Kidney epithelial cell (primary cell): ENCODE measurements at regions not wholly inside any gene's neighbourhood (a gene's known extent, or its start where the extent isn't known, plus 50 kb on each side); places are given as distances from the start of the nearest gene placed in this dataset.

Experiments used
- DNase-seq: peaks from one replicate; pipeline ENCODE4 v3.0.0-alpha.2; 2010; ENCODE audit warnings: low read depth
- H3K27me3 ChIP-seq: 2 replicates; pipeline ENCODE4 v1.6.0; 2011; ENCODE audit warnings: low read length; ENCODE audit not compliant: control insufficient read depth, insufficient read depth
- H3K36me3 ChIP-seq: 2 replicates; pipeline ENCODE4 v1.5.1; 2011; ENCODE audit warnings: low read length; ENCODE audit not compliant: control insufficient read depth, insufficient read depth
- H3K4me3 ChIP-seq: 2 replicates; pipeline ENCODE4 v1.5.1; 2011; ENCODE audit warnings: low read depth, mild to moderate bottlenecking, control low read depth, low read length
- TF ChIP-seq, protein P1 (sequence below): IDR thresholded peaks from 2 replicates; pipeline ENCODE4 v1.5.1; 2011; ENCODE audit warnings: mild to moderate bottlenecking, moderate library complexity, low read length, control low read depth, inconsistent platforms; ENCODE audit not compliant: insufficient read depth, poor library complexity, severe bottlenecking

DNA sequence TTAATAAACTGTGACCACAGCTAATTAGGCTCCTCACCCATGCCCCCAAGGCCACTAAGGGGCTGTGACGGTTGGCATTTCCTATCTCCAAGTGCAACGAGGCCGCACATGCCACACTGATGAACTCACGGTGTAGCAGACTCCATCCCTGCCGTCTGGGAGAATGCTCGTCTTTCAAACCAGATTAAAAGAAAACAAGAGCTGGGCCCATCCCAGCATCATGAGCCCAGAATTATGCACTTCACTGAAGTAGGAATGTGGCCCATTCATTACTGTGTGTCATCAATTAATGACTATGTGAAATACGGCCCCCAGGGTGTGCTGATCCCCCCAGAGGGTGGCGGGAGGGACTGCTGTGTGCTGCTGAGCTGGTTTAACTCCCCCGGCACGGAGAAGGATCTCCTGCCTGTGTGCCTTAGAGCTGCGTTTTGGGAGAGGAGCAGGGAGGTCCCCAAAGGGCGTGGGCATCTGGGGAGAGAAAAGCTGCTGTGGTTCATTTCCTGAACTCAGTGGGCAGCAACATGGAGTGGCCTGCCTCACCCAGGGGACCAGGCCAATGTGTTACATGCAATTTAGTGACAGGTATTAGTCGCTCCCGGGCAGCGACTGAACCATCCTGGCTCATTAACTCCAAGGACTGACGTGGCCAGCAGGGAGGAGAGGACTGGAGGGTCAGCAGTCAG is 194.5 kb downstream of the FOXL1 start:
- Histone ChIP-seq H3K4me3 (no peak overlapping the region), H3K27me3 (no peaks in the 10 kb centered on the region), H3K36me3 (no peaks in the 10 kb centered on the region)
- TF ChIP-seq, protein P1, sequence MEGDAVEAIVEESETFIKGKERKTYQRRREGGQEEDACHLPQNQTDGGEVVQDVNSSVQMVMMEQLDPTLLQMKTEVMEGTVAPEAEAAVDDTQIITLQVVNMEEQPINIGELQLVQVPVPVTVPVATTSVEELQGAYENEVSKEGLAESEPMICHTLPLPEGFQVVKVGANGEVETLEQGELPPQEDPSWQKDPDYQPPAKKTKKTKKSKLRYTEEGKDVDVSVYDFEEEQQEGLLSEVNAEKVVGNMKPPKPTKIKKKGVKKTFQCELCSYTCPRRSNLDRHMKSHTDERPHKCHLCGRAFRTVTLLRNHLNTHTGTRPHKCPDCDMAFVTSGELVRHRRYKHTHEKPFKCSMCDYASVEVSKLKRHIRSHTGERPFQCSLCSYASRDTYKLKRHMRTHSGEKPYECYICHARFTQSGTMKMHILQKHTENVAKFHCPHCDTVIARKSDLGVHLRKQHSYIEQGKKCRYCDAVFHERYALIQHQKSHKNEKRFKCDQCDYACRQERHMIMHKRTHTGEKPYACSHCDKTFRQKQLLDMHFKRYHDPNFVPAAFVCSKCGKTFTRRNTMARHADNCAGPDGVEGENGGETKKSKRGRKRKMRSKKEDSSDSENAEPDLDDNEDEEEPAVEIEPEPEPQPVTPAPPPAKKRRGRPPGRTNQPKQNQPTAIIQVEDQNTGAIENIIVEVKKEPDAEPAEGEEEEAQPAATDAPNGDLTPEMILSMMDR: no peak
- DNase-seq: peak; percentile 89

DNA sequence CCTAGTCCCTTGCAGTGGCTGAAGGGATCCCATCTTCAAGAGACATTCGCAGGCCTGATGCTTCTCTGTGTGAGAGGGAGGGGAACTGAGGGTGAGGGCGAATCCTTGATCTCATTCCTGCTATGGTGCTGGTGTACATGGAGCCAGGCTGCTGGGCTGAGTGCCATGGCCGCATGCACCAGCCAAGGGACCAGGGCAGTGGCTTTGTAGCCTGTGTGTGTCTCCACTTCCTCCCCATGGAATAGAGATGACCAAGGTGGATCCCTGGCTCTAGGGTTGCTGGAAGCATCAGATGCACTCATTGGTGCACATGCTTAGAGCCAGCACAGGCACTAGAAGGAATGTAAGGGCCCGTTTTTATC is 195.0 kb downstream of the FOXL1 start:
- Histone ChIP-seq H3K36me3 (no peaks in the 10 kb centered on the region), H3K4me3 (no peak overlapping the region), H3K27me3 (no peaks in the 10 kb centered on the region)
- TF ChIP-seq, protein P1: no peak
- no peak for DNase-seq

DNA sequence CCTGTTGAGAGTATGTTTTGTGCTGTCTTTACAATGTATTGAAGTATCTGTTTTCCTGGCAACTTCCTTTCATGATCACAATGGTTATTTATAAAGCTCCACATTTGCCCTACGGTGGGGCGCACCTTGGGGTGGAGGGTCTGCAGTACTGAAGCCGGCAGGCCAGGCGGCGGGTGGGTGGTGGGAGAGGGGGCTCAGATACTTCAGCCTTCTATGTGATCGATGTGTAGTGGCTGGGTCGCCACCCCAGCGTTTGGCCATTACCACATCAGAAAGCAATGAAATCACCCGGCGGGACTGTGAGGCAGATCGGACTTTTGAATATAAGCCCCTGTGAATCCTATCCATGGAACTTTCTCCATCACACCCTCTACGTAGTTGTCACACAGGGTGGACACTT is 196.6 kb downstream of the FOXL1 start:
- Histone ChIP-seq H3K36me3 (no peaks in the 10 kb centered on the region), H3K27me3 (no peaks in the 10 kb centered on the region), H3K4me3 (no peak overlapping the region)
- TF ChIP-seq, protein P1: no peak
- DNase-seq: no peak

DNA sequence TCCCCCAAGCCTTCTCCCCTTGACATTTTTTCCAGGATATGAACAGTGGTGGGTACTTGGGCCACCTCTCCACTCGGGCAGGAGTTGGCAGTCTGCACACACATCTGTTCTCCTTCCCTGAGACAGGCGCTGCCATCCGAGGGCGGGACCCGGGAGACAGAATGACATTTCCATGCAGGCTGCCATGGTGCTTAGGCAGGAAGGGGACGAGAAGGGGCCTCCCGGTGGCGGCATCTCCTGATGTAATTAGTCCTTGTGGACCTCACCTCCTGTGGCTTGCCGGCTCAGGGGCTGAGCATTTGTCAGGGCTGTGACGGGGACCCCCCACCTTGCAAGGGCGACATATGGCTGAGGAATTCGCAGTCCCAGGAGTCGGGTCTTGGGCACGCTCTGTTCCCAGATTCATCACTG is 197.2 kb downstream of the FOXL1 start:
- Histone ChIP-seq H3K27me3 (no peaks in the 10 kb centered on the region), H3K4me3 (no peak overlapping the region), H3K36me3 (no peaks in the 10 kb centered on the region)
- TF ChIP-seq, protein P1: no peak
- DNase-seq: no peak

DNA sequence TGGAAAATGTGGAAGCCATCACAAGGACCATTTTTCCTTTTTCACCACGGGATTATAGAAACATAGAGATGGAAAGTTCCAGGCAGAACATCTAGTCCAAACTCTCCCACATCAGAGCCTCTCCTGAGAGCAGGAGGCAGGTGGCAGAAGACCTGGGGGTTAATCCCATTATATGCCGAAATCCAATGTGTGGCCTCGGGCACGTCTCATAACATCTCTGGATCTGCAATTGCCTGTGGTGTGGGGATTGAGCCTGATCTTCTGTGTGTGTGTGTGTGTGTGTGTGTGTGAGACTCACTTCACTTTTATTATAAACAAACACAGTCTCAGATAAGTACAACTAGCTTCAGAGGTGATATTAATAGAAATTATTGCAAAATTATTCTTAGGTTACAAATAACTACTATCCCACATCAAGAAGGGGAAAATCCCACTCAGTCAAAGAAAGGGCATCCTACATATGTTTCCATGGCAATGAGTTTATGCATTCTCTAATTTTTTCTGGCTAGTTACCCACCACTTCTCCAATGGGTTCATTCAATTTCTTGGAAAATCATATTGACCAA is 199.1 kb downstream of the FOXL1 start:
- H3K4me3 ChIP-seq: no peak overlapping the region
- H3K27me3 ChIP-seq: no peaks in the 10 kb centered on the region
- H3K36me3 ChIP-seq: no peaks in the 10 kb centered on the region
- TF ChIP-seq, protein P1: no peak
- no peak for DNase-seq
